NB4 (cell line): ENCODE measurements at regions not wholly inside any gene's neighbourhood (a gene's known extent, or its start where the extent isn't known, plus 50 kb on each side); places are given as distances from the start of the nearest gene placed in this dataset.

Experiments
- CTCF ChIP-seq: IDR thresholded peaks from one replicate; pipeline ENCODE4 v1.5.1; 2012; ENCODE audit warnings: low read depth, low read length
- MYC ChIP-seq: IDR thresholded peaks from 2 replicates; pipeline ENCODE4 v1.6.1; 2011; ENCODE audit warnings: low read depth, low read length
- POLR2A ChIP-seq: IDR thresholded peaks from 2 replicates; pipeline ENCODE4 v1.6.1; 2011; ENCODE audit warnings: mild to moderate bottlenecking; ENCODE audit not compliant: insufficient read length; ENCODE audit errors: extremely low read depth

GRCh38 chr3:27617552-27617951 is 104.6 kb downstream of the EOMES start:
- TF ChIP-seq CTCF (no peak), MYC (no peak), POLR2A (no peak)
